HEK293T (cell line): ENCODE measurements at regions not wholly inside any gene's neighbourhood (a gene's known extent, or its start where the extent isn't known, plus 50 kb on each side); places are given as distances from the start of the nearest gene placed in this dataset.

Experiments
- BHLHE40 ChIP-seq: fragments of 450-650 bp; IDR thresholded peaks from 2 replicates; pipeline ENCODE4 v1.6.1; 2016; ENCODE audit warnings: mild to moderate bottlenecking, moderate library complexity, borderline replicate concordance
- FOXA1 ChIP-seq: fragments of 450-650 bp; IDR thresholded peaks from 2 replicates; pipeline ENCODE4 v1.6.1; 2016; ENCODE audit warnings: mild to moderate bottlenecking
- FOXK2 ChIP-seq: fragments of 450-650 bp; IDR thresholded peaks from 2 replicates; pipeline ENCODE4 v1.6.1; 2016; ENCODE audit warnings: mild to moderate bottlenecking
- HDGF ChIP-seq: fragments of 450-650 bp; IDR thresholded peaks from 2 replicates; pipeline ENCODE4 v1.6.1; 2017; ENCODE audit warnings: antibody characterized with exemption, borderline replicate concordance
- LEF1 ChIP-seq: fragments of 450-650 bp; IDR thresholded peaks from 2 replicates; pipeline ENCODE4 v1.6.1; 2017; ENCODE audit warnings: mild to moderate bottlenecking, borderline replicate concordance
- NFRKB ChIP-seq: fragments of 450-650 bp; IDR thresholded peaks from 2 replicates; pipeline ENCODE4 v1.6.1; 2016; ENCODE audit warnings: mild to moderate bottlenecking, moderate library complexity
- SP1 ChIP-seq: fragments of 450-650 bp; IDR thresholded peaks from 2 replicates; pipeline ENCODE4 v1.6.1; 2017
- SUZ12 ChIP-seq: fragments of 450-650 bp; IDR thresholded peaks from 2 replicates; pipeline ENCODE4 v1.6.1; 2016; ENCODE audit warnings: mild to moderate bottlenecking
- TARDBP ChIP-seq: fragments of 450-650 bp; IDR thresholded peaks from 2 replicates; pipeline ENCODE4 v1.6.1; 2016

DNA sequence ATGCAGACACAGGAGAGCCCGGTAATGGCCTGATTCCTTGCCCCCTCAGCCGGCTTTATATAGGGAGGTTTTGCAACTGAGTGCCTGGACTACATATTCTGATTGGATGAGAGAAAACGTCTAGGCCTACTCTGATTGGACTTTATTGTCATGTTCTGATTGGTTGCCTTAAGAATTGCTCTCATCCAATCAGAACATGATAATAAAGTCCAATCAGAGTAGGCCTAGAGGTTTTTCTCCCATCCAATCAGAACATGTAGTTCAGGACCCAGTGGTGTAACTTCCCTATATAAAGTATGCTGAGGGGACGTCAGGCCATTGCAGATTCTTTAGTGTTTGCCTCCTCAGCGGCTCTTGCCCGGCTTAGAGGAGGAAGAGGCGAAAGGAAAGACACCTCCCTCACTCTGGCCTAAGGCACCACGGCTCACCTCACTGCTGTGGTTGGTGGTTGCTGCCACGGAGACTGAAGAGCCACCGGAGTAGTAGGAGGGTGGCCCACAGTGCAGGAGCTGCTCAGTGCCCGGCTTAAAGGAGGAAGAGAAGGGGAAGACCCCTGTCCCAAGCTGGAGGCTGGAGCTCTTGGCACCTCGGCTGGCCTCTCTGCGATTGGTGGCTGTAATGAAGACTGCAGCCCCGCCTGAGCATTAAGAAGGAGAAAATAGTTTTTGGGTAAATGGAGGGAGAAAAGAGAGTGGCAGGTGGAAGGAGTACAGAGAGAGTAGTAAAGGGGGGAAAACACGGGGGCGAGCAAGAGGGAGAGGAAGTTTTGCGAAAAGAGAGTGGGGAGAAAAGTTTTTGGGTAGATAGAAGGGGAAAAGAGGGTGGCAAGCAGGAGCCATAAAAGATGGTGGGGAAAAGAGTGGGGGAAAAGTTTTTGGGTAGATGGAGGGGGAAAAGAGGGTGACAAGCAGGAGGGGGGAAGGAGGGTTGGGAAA is 116.7 kb upstream of the SERPIND1 start:
- TF ChIP-seq HDGF (no peak), SUZ12 (no peak), FOXK2 (no peak), SP1 (no peak), FOXA1 (no peak), LEF1 (no peak), BHLHE40 (no peak), TARDBP (no peak), NFRKB (no peak)
